ENCODE measurements at regions not wholly inside any gene's neighbourhood (a gene's known extent, or its start where the extent isn't known, plus 50 kb on each side); places are given as distances from the start of the nearest gene placed in this dataset.
"Not testable (repeated sequence)": the region's sequence is repeated elsewhere in the genome, so short reads cannot be mapped to it uniquely, and the experiment has no call there.

GRCh38 chr5:159593518-159594073, 263.3 kb upstream of the IL12B start:
- DNase-seq: no peak

GRCh38 chr5:159595561-159595960, 265.3 kb upstream of the IL12B start:
- DNase-seq: not testable (repeated sequence)

GRCh38 chr5:159601216-159601615, 270.9 kb upstream of the IL12B start:
- no peak for DNase-seq

GRCh38 chr5:159602434-159602833, 272.1 kb upstream of the IL12B start:
- DNase-seq: no peak

- DNase-seq: no peak
These were observed 275.3 kb upstream of the IL12B start for GRCh38 chr5:159605585-159605984.

GRCh38 chr5:159609359-159609758, 279.1 kb upstream of the IL12B start:
- no peak for DNase-seq

- DNase-seq: no peak
These were observed 280.8 kb upstream of the IL12B start for GRCh38 chr5:159610966-159611579.

GRCh38 chr5:159616952-159617351, 286.7 kb upstream of the IL12B start:
- DNase-seq: no peak

GRCh38 chr5:159619826-159620225, 289.5 kb upstream of the IL12B start:
- DNase-seq: no peak

- no peak for DNase-seq
These were observed 290.7 kb upstream of the IL12B start for GRCh38 chr5:159620853-159621540.

- no peak for DNase-seq
These were observed 287.6 kb upstream of the ADRA1B start for GRCh38 chr5:159628703-159629102.

GRCh38 chr5:159629158-159629557, 287.1 kb upstream of the ADRA1B start:
- no peak for DNase-seq

- DNase-seq: no peak
These were observed 285.7 kb upstream of the ADRA1B start for GRCh38 chr5:159630545-159630944.

- DNase-seq: no peak
These were observed 285.3 kb upstream of the ADRA1B start for GRCh38 chr5:159631001-159631400.

- DNase-seq: no peak
These were observed 283.4 kb upstream of the ADRA1B start for GRCh38 chr5:159632866-159633265.

GRCh38 chr5:159638481-159638880, 277.8 kb upstream of the ADRA1B start:
- no peak for DNase-seq

- no peak for DNase-seq
These were observed 277.2 kb upstream of the ADRA1B start for GRCh38 chr5:159638954-159639559.

GRCh38 chr5:159639590-159639989, 276.7 kb upstream of the ADRA1B start:
- DNase-seq: no peak

GRCh38 chr5:159640446-159640845, 275.8 kb upstream of the ADRA1B start:
- DNase-seq: no peak

- DNase-seq: no peak
These were observed 275.4 kb upstream of the ADRA1B start for GRCh38 chr5:159640921-159641320.

GRCh38 chr5:159641371-159642039, 274.8 kb upstream of the ADRA1B start:
- no peak for DNase-seq

GRCh38 chr5:159642379-159642778, 273.9 kb upstream of the ADRA1B start:
- no peak for DNase-seq

GRCh38 chr5:159644053-159644452, 272.2 kb upstream of the ADRA1B start:
- DNase-seq: no peak

All from right kidney (tissue), 1 donor.